Inflammatory macrophage (primary cell): ENCODE measurements at regions not wholly inside any gene's neighbourhood (a gene's known extent, or its start where the extent isn't known, plus 50 kb on each side); places are given as distances from the start of the nearest gene placed in this dataset.

Experiments used
- DNase-seq, 2 donors: peaks; one replicate each; pipeline ENCODE4 v3.0.0-alpha.2; 2020 to 2022

DNA sequence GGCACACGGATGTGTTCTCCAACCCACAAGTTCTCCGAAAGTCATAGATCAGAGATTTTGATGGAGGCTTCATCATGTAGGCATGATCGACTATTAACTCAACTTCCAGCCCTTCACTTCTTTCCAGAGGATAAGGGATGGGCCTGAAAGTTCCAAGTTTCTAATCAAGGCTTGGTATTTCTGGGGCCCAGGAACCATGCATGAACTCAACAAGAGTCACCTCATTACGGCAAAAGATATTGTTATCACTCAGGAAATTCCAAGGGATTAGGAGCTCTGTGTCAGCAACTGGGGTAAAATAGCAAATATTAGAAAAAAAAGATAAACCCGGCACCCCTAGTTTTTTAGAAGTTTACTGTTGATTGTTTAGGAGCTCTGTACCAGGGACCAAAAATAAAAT, 240.1 kb upstream of the PPP1R2C start:
- DNase-seq, result no peak

DNA sequence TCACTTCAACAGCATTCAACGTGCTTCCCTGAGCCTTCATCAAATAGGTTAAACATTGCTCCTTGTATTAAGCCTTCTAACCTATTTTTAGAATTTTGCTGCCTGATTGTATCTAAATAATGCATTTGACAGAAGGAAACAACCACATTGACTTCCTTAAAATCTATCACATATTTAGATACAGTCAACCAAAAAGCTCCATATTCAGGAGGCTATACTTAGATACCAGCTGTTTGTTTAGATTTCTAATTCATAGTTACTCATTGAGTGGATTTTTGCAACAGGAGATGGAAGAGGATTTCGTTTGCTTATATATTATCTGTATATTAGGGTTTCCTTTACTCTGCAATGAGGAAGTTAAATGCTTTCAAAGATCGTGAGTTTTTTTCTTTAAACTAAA, 241.1 kb upstream of the PPP1R2C start:
- no peak for DNase-seq

GRCh38 chrX:43025806-43026315, 247.9 kb upstream of the PPP1R2C start:
- DNase-seq, result no peak

DNA sequence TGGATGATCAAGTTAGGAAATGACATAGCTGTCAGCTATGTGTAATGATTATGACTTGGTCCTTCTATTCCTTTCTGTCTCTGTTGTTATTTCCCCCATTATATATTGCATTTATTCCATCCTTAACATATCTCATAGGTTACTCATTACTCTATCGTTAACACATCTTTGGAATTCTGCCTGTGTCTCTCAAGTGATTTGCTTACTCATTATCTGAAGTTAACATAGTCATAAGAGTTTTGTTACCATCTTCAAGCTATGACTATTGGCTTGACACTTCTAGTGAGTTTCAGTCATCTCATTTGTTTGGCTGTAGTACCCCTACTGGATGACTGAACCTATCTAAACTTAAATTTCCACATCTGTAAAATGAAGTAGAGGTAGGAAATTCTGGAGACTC, 286.1 kb upstream of the PPP1R2C start:
- no peak for DNase-seq

- DNase-seq, result no peak
Observed at GRCh38 chrX:43065978-43066377, 288.0 kb upstream of the PPP1R2C start.

DNA sequence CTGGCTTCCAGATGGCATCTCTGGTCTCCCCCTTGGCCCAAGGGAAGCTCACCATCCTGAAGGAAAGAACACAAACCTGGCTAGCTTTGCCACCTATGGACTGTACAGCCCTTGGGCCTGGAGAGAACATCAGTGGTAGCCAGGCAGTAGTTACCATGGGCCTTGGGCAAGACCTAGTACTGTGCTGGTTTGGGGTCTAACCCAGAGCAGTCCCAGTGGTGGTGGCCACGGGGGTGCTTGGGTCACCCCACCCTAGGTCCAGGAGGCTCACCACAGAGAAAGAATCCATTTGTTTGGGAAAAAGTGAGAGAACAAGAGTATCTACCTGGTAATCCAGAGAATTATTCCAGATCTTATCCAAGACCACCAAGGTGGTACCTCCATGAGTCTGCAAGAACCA, 290.7 kb upstream of the PPP1R2C start:
- no peak for DNase-seq

DNA sequence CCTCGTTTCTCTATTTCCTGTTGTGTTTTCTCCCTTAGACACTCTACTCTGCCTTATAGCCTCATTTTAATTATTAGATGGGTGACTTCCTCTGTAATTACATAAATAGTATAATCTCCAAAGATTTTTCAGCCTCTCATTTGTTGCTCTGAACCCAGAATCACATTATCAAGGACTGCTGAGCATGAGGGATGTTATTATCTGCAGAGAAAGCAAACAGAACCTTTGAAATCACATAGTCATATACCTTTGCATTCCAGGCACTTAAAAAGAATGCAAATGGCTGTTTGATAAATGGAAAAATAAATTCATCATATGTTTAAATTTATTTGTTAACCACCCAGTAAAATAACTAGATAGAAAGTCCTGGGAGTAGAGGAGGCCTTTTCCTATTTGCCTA, 305.1 kb upstream of the PPP1R2C start:
- no peak for DNase-seq

- DNase-seq, result no peak
Observed at GRCh38 chrX:43087830-43088229, 309.9 kb upstream of the PPP1R2C start.

- DNase-seq, result no peak
Observed at GRCh38 chrX:43096830-43097229, 318.9 kb upstream of the PPP1R2C start.

DNA sequence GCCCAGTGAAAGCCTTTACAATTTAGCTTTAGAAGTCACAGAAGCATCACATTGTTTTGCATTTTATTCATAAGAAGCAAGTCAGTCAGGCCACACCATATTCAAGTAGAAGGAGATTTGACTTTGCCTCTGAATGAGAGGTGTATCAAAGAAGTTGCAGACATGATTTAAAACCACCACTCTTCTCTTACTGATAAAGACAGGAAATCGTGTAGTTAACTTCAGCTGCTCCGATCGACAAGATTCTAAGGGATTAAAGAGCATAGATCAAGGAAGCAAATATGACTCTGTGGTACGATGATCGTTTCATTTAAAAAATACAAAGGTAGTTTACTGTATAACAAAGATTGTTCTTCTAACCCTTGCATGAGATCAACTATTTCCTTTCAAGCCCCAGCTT, 328.0 kb upstream of the PPP1R2C start:
- DNase-seq, result no peak

DNA sequence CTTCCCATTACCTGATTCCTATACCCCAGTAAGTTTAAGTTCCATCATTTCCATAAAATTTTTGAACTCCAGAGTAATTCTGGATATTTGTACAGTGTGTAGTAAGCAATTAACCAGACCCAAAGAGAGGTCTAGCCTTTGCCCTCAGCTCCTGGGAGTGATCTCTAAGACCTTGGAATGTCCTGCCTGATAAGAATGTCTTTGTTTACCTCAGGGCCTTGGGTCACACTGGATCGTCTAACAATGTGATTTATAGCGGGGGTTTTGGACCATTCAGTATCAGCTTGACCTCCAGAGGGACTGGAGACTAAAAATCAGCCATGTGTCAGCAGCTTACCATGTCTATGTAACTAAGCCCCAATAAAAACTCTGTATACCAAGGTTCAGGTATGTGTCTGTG, 330.9 kb upstream of the PPP1R2C start:
- DNase-seq, result no peak

GRCh38 chrX:43121637-43122036, 343.7 kb upstream of the PPP1R2C start:
- no peak for DNase-seq

- DNase-seq, result no peak
Observed at GRCh38 chrX:43139645-43140044, 361.7 kb upstream of the PPP1R2C start.

DNA sequence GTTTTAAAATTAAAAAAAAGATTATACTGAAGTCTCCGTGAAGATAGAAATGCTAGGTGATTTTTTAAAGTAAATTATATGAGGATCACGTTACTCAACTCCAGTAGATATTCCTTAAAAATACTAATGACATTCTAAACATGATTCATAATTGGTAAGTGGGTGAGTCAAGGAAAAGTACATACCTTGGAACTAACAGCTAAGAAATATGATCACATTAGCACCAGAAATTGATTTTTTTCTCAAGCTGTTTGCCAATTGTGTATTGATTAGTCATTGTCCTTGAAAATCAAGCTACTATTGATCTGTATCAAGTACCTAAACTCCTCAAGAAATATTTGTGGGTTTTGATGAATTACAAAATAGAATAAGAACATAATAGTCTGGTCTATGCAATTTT, 362.6 kb upstream of the PPP1R2C start:
- DNase-seq, result no peak

GRCh38 chrX:43141885-43142284, 363.9 kb upstream of the PPP1R2C start:
- DNase-seq, result no peak

GRCh38 chrX:43148305-43148704, 370.3 kb upstream of the PPP1R2C start:
- no peak for DNase-seq

- no peak for DNase-seq
Observed at GRCh38 chrX:43165343-43165920, 387.5 kb upstream of the PPP1R2C start.

DNA sequence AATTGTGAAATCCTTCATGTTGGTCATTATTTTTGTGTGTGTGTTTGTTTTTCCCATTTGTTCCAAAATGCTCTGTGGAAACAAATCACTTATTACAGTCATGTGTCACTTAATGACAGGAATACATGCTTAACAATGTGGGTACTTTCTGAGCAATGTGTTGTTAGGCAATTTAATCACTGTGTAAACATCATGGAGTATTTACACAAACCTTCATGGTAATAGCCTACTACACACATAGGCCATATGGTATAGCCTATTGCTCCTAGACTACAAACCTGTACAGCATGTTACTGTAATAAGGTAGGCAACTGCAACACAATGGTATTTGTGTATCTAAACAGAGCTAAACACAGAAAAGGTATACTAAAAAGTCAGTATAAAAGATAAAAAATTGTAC, 388.9 kb upstream of the PPP1R2C start:
- DNase-seq, result no peak

- no peak for DNase-seq
Observed at GRCh38 chrX:43175434-43175833, 397.5 kb upstream of the PPP1R2C start.

GRCh38 chrX:43176686-43177085, 398.7 kb upstream of the PPP1R2C start:
- no peak for DNase-seq

- DNase-seq, result no peak
Observed at GRCh38 chrX:43188296-43188695, 410.3 kb upstream of the PPP1R2C start.

DNA sequence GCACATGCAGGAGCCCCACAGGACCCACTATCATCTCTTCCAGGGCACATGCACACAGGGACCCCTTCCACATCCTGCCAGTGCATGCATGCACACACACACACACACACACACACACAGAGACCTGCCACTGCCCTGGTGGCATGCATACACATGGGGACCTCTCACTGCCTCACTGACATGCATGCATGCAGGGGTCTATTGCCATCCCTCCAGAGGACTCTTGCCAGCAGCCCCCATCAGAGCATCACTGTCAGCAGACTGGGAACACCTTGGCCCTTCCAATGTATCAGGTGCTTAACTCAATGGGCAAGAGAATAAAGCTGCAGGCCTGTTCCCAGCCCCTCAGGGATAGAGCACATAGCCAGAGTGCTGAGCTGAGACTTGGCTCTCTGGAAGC, 433.6 kb upstream of the PPP1R2C start:
- no peak for DNase-seq

DNA sequence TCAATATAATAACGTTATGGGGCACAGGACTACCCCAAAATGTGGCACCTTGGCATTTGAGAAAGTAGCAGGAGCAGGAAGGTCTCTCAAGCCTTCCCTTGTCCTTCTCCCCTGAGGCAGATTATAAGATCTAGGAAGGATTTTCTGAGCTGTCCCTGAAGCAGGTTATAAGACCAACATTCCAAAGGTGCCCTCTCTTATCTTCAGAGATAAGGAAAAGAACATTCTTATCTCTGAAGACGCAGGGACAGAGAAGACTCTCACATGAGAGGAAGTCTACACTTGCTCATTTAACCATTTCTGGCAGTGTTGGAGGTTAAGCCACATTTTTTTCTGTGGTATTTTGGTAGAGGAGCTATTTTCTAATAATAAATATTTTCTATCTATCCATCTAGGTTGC, 437.9 kb upstream of the MAOA start:
- DNase-seq, result no peak

- no peak for DNase-seq
Observed at GRCh38 chrX:43224496-43224895, 431.6 kb upstream of the MAOA start.

GRCh38 chrX:43225626-43226328, 430.3 kb upstream of the MAOA start:
- no peak for DNase-seq
